Mesodermal cell (in vitro differentiated cells): ENCODE measurements at regions not wholly inside any gene's neighbourhood (a gene's known extent, or its start where the extent isn't known, plus 50 kb on each side); places are given as distances from the start of the nearest gene placed in this dataset.

Experiments used
- H3K27ac ChIP-seq: 2 replicates; pipeline ENCODE4 v1.7.0; 2013; ENCODE audit warnings: mild to moderate bottlenecking, low read depth, low read length, moderate library complexity; ENCODE audit not compliant: severe bottlenecking
- H3K36me3 ChIP-seq: 2 replicates; pipeline ENCODE4 v1.7.1; 2013; ENCODE audit warnings: mild to moderate bottlenecking, low read length, moderate library complexity; ENCODE audit not compliant: control insufficient read depth, insufficient read depth
- H3K4me1 ChIP-seq: one replicate; pipeline ENCODE4 v1.7.1; 2013; ENCODE audit warnings: mild to moderate bottlenecking, low read length; ENCODE audit not compliant: insufficient read depth, control insufficient read depth, poor library complexity, severe bottlenecking
- H3K4me3 ChIP-seq: 2 replicates; pipeline ENCODE4 v1.7.0; 2013; ENCODE audit warnings: low read length, control low read depth, mild to moderate bottlenecking; ENCODE audit not compliant: insufficient read depth, poor library complexity, severe bottlenecking; ENCODE audit errors: extremely low read depth
- H3K9me3 ChIP-seq: 2 replicates; pipeline ENCODE4 v1.7.1; 2013; ENCODE audit warnings: mild to moderate bottlenecking, low read length, moderate library complexity; ENCODE audit not compliant: control insufficient read depth
- WGBS, 2 experiments: methylation state at CpG; one replicate each; pipeline ENCODE4 v1.1.5; 2013; ENCODE audit warnings: missing lambda C conversion rate in 2 of 2; ENCODE audit not compliant: insufficient coverage in 2 of 2; 5-methylcytosine and 5-hydroxymethylcytosine counted together

DNA sequence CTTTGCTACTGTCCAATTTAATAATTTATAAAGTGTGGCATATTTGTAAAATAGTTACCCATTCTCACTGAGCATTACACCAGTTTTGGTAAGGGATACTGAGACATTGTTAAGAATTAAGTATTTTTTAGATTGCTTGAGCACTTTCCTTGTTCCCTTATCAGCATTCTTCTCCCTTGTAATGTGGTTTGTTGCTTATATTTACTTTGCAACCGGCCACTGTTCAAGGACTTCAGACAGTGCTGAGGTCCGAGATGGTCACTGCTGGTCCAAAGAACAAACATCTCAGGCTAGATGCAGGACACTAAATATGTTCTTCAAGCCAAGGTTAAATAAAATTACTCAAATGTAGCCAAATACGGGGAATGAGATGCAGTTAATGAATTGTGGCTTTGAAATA lies 161.4 kb downstream of the TM9SF2 start:
- no peak overlapping the region for H3K27ac ChIP-seq
- no peaks in the 10 kb centered on the region for H3K36me3 ChIP-seq

GRCh38 chr13:99661791-99662190 lies 160.5 kb downstream of the TM9SF2 start:
- Histone ChIP-seq H3K4me3 (no peak overlapping the region), H3K9me3 (no peaks in the 10 kb centered on the region), H3K36me3 (no peaks in the 10 kb centered on the region), H3K27ac (no peak overlapping the region), H3K4me1 (no peaks in the 10 kb centered on the region)
- WGBS, 2 experiments = 0 to 12% methylated on average over 1 to 2 of the region's 3 CpGs

More for the DNA sequence above, 161.4 kb downstream of the TM9SF2 start:
- WGBS, 2 experiments = 91 to 94% methylated on average over 1 to 3 of the region's 3 CpGs
- Histone ChIP-seq H3K4me1 (no peaks in the 10 kb centered on the region), H3K9me3 (no peaks in the 10 kb centered on the region), H3K4me3 (no peak overlapping the region)

DNA sequence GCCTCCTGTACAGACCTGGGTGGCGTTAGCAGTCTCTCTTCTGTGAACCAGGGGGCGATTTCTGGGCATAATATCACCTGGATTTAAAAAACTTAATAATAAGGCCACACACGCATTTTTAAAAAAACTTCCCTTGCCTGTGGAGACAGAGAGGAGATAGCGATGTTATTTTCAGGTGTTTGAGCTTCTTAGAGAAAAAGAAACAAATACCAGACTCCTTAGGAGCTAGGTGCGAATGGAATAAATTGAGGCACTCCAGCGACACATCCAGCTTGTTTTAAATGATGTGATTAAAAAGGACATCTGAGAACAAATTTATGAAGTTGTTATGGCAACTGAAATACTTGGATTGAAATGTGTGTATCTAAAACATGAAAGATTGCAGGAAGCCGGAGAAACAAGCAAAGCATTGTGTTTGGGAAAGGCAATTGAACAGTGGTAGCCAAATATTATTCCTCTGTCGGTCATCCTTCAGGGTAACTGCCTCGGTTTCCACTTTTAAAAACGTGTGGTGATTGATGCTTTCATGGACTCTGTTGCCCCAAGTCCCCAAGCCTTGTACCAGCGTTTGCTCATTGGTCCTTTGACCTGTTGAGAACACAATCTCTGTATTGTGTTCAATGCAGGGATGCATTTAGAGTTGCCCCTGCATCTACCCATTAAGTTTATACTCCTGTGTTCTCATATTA lies 158.7 kb downstream of the TM9SF2 start:
- Histone ChIP-seq H3K27ac (peak overlapping the region; percentile 26), H3K36me3 (no peaks in the 10 kb centered on the region), H3K9me3 (no peaks in the 10 kb centered on the region), H3K4me1 (no peaks in the 10 kb centered on the region), H3K4me3 (no peak overlapping the region)
- WGBS, 2 experiments = 26 to 49% methylated on average over 6 of the region's 11 CpGs

DNA sequence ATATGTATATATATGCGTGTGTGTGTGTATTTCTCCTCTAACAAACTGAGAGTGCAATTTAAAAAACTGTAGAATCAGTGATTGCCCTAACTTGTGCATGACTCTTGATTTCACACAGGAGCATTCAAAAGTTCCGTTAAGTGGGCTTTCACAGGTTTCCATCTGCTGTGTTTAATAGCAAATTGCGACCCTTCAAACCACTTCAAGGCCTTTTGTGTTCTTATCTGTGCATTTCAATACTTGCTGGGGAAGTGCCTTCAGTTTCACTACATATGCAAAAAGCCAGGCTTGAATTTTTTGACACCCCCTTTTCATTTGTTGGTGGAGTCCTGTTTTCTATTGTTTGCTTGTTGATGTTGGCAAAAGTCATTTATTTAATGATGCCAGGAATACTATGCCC lies 158.0 kb downstream of the TM9SF2 start:
- Histone ChIP-seq H3K27ac (no peak overlapping the region), H3K36me3 (no peaks in the 10 kb centered on the region), H3K4me3 (no peak overlapping the region), H3K4me1 (no peaks in the 10 kb centered on the region), H3K9me3 (no peaks in the 10 kb centered on the region)
- WGBS, 2 experiments = 0 to 25% methylated on average over 1 to 2 of the region's 3 CpGs

- no peaks in the 10 kb centered on the region for H3K9me3 ChIP-seq
- WGBS, 2 experiments = 9 to 19% methylated on average over 10 of the region's 26 CpGs
- H3K27ac ChIP-seq = peak overlapping the region; percentile 82
- no peaks in the 10 kb centered on the region for H3K36me3 ChIP-seq
- H3K4me1 ChIP-seq = no peaks in the 10 kb centered on the region
- peak overlapping the region; percentile 30 for H3K4me3 ChIP-seq
These were observed 157.2 kb downstream of the TM9SF2 start for GRCh38 chr13:99658261-99658991.

DNA sequence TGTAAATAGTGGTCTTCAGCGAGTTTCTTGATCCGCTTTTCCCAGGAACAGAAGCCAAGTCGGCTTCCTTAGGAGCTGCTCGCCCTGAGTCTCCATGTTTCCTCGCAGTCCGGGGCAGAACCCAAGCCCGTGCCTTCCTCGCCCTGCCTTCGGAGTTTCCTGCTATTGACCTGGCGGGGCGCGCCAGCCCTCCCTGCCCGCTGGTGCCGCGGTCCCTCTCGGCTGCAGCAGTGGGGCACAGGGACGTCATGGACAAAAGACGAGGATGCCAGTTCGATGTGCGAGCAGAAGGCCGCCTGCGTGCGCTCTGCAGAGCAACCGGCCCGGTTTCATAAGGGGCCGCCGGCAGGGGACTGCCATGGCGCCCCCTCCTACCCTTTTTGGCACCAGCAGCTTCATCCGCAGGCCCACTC lies 156.6 kb downstream of the TM9SF2 start:
- WGBS, 2 experiments = 14 to 17% methylated on average over 23 to 26 of the region's 29 CpGs
- Histone ChIP-seq H3K27ac (peak overlapping the region; percentile 82), H3K4me1 (no peaks in the 10 kb centered on the region), H3K9me3 (no peaks in the 10 kb centered on the region), H3K36me3 (no peaks in the 10 kb centered on the region), H3K4me3 (peak overlapping the region; percentile 30)

GRCh38 chr13:99656844-99657381 lies 155.6 kb downstream of the TM9SF2 start:
- WGBS, 2 experiments = 70 to 72% methylated on average over 5 of the region's 6 CpGs
- no peaks in the 10 kb centered on the region for H3K36me3 ChIP-seq
- no peak overlapping the region for H3K4me3 ChIP-seq
- H3K9me3 ChIP-seq = no peaks in the 10 kb centered on the region
- no peaks in the 10 kb centered on the region for H3K4me1 ChIP-seq
- H3K27ac ChIP-seq = no peak overlapping the region

DNA sequence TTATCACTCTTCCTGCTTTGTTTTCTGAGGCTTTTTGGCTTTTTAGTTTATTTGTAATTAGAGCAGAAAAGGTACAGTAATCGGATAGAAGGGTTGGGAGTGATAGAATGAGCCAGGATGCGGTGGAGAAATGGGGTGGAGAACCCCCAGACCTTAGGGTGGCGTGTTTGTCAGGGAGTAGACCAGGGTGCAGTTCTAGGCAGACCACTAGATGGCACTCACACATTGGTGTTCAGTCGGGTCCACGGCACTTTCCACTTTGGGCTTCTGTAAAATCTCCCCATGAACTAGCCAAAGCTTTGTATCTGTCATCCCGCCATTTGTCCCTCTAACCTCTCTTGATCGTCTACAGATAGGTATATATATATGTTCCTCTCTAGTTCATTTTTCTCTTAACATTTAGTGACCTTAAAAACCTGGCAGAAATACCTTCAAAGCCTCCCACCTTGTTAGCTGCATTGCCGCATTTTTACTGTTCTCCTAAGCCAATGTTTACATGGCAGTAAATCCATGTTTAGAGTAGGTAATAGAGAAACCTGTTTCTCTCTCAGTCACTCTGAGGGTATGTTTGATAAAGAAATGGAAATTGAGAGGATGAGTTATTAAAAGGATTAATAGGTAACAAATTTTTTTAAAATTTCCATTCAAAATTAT lies 154.9 kb downstream of the TM9SF2 start:
- Histone ChIP-seq H3K9me3 (no peaks in the 10 kb centered on the region), H3K4me3 (no peak overlapping the region), H3K36me3 (no peaks in the 10 kb centered on the region), H3K4me1 (no peaks in the 10 kb centered on the region), H3K27ac (no peak overlapping the region)
- 9 to 30% methylated on average over 3 to 5 of the region's 8 CpGs for WGBS, 2 experiments

DNA sequence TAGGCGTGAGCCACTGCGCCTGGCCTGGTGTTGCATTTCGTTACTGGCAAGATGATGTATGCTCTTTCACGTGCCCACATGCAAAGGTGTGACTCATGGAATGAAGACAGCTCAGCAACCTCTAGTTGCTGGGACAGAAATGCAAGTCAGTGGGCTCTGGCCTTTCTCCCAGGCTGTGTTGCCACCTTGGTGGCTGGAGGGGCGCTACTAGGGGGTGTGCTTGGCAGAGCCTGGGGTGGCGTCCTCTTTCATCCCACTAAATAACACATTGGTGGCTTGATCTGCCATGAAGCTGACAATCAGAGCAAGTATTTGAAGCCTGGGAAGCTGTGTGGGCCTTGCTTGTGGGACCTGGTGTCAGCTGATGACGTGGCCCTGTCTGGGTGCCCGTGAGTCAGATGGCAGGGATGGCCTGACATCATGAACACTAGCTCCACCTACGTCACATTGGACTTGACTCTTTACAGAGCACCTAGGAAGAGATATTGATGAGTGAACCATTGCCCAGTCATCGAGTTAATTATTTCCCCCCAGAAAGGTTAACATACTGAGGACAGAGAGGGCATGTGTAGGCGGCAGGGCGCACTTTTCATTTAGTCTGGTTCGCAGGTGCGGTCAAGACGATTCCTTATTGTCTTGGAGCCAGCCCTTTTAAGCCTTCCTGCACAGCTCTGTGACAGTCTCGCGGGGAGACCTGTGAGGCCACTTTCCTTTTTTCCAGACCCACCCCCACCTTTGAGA lies 154.2 kb downstream of the TM9SF2 start:
- Histone ChIP-seq H3K4me1 (no peaks in the 10 kb centered on the region), H3K27ac (no peak overlapping the region), H3K36me3 (no peaks in the 10 kb centered on the region), H3K4me3 (no peak overlapping the region), H3K9me3 (no peaks in the 10 kb centered on the region)
- 80 to 81% methylated on average over 11 to 14 of the region's 17 CpGs for WGBS, 2 experiments

DNA sequence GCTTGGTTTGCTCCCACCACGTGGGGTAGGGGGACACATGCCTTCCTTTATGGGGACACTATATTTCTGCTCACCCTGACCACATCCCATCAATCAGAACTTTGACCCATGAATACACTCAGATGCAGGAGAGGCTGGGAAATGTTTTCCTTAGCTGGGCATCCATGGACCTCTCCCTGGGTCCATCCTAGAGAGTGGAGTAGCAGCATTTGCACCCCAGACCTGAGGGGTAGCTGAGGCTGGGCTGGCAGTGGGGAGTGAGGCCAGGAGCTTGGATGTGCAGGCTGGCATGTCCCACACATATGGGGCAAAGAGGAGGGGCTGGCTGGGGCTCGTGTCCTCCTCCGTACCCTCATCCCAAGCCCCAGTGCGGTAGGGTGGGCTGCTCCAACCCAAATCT lies 152.8 kb downstream of the TM9SF2 start:
- H3K9me3 ChIP-seq = no peaks in the 10 kb centered on the region
- no peaks in the 10 kb centered on the region for H3K36me3 ChIP-seq
- H3K27ac ChIP-seq = no peak overlapping the region
- no peaks in the 10 kb centered on the region for H3K4me1 ChIP-seq
- 77 to 90% methylated on average over 2 to 4 of the region's 4 CpGs for WGBS, 2 experiments
- H3K4me3 ChIP-seq = no peak overlapping the region
